Gastroesophageal sphincter (tissue), 4 donors: ENCODE measurements at regions not wholly inside any gene's neighbourhood (a gene's known extent, or its start where the extent isn't known, plus 50 kb on each side); places are given as distances from the start of the nearest gene placed in this dataset.

Experiments used
- ATAC-seq: fragments of 150-250 bp; one replicate; pipeline ENCODE4 v1.9.1; 2016; ENCODE audit warnings: mild to moderate bottlenecking, moderate library complexity
- H3K27ac ChIP-seq, 4 donors: fragments of 200-600 bp; sonication (generic) in 3 of 4; 1 replicate in 3 of 4; 2 replicates in 1 of 4; pipeline ENCODE4 v1.5.1; 2016 to 2019
- H3K27me3 ChIP-seq: fragments of 200-600 bp; sonication (generic); one replicate; pipeline ENCODE4 v1.5.1; 2019
- H3K36me3 ChIP-seq, 2 donors: fragments of 200-600 bp; sonication (generic); one replicate each; pipeline ENCODE4 v1.5.1; 2019; ENCODE audit warnings: control low read depth in 1 of 2
- H3K4me1 ChIP-seq, 3 donors: fragments of 200-600 bp; sonication (generic); 1 replicate in 2 of 3; 2 replicates in 1 of 3; pipeline ENCODE4 v1.5.1; 2016 to 2019; ENCODE audit warnings: control low read depth in 2 of 3
- H3K4me3 ChIP-seq, 2 donors: fragments of 200-600 bp; sonication (generic); one replicate each; pipeline ENCODE4 v1.5.1; 2019; ENCODE audit warnings: mild to moderate bottlenecking in 1 of 2, moderate library complexity in 1 of 2
- H3K9me3 ChIP-seq, 3 donors: fragments of 200-600 bp; sonication (generic); one replicate each; pipeline ENCODE4 v1.5.1; 2017 to 2019; ENCODE audit warnings: control low read depth in 2 of 3
- EP300 ChIP-seq: sonication (generic); formaldehyde crosslinking; IDR thresholded peaks from one replicate; pipeline ENCODE4 v1.6.1; 2017; ENCODE audit warnings: antibody characterized with exemption, mild to moderate bottlenecking
- POLR2A ChIP-seq, 2 donors: fragments of 450-650 bp; IDR thresholded peaks; one replicate each; pipeline ENCODE4 v1.6.1; 2017; ENCODE audit warnings: antibody characterized with exemption in 2 of 2, mild to moderate bottlenecking in 2 of 2, moderate library complexity in 1 of 2
- POLR2AphosphoS5 ChIP-seq: sonication (generic); formaldehyde crosslinking; IDR thresholded peaks from one replicate; pipeline ENCODE4 v1.6.1; 2017; ENCODE audit warnings: antibody characterized with exemption
- WGBS, 2 donors: methylation state at CpG; one replicate each; pipeline ENCODE4 v1.1.5; 2018; ENCODE audit warnings: low coverage in 1 of 2; 5-methylcytosine and 5-hydroxymethylcytosine counted together
- TF ChIP-seq, protein P1 (sequence below), 4 experiments: fragments of 200-600 bp in 2 of 4; fragments of 450-650 bp in 2 of 4; sonication (generic) in 1 of 4; IDR thresholded peaks; one replicate each; pipeline ENCODE4 v1.5.1; 2017 to 2019; ENCODE audit warnings: antibody characterized with exemption in 4 of 4, mild to moderate bottlenecking in 2 of 4, moderate library complexity in 2 of 4

- WGBS, 2 donors, result 70 to 86% methylated on average over 1 of the region's 1 CpG
- TF ChIP-seq POLR2AphosphoS5 (no peak), EP300 (no peak), POLR2A (IDR thresholded peaks at IDR 0.05) (no peak)
- TF ChIP-seq, protein P1, sequence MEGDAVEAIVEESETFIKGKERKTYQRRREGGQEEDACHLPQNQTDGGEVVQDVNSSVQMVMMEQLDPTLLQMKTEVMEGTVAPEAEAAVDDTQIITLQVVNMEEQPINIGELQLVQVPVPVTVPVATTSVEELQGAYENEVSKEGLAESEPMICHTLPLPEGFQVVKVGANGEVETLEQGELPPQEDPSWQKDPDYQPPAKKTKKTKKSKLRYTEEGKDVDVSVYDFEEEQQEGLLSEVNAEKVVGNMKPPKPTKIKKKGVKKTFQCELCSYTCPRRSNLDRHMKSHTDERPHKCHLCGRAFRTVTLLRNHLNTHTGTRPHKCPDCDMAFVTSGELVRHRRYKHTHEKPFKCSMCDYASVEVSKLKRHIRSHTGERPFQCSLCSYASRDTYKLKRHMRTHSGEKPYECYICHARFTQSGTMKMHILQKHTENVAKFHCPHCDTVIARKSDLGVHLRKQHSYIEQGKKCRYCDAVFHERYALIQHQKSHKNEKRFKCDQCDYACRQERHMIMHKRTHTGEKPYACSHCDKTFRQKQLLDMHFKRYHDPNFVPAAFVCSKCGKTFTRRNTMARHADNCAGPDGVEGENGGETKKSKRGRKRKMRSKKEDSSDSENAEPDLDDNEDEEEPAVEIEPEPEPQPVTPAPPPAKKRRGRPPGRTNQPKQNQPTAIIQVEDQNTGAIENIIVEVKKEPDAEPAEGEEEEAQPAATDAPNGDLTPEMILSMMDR (IDR thresholded peaks at IDR 0.05), result no peak
- ATAC-seq, result no peak
These were observed 132.6 kb upstream of the FAM9B start for GRCh38 chrX:9166584-9166944.

GRCh38 chrX:9171841-9172463 lies 138.0 kb upstream of the FAM9B start:
- 78 to 82% methylated on average over 6 of the region's 7 CpGs for WGBS, 2 donors
- no peak overlapping the region for H3K4me3 ChIP-seq
- ATAC-seq, result no peak
- no peaks in the 10 kb centered on the region for H3K9me3 ChIP-seq
- no peak for TF ChIP-seq POLR2AphosphoS5
- TF ChIP-seq POLR2A (IDR thresholded peaks at IDR 0.05), result no peak
- TF ChIP-seq, protein P1 (IDR thresholded peaks at IDR 0.05), result no peak
- TF ChIP-seq EP300, result no peak
- no peaks in the 10 kb centered on the region for H3K27me3 ChIP-seq
- no peaks in the 10 kb centered on the region for H3K4me1 ChIP-seq
- no peak overlapping the region for H3K27ac ChIP-seq
- H3K36me3 ChIP-seq, result no peaks in the 10 kb centered on the region

More at GRCh38 chrX:9166584-9166944, 132.6 kb upstream of the FAM9B start:
- Histone ChIP-seq H3K9me3 (no peaks in the 10 kb centered on the region), H3K4me1 (no peaks in the 10 kb centered on the region), H3K27me3 (no peaks in the 10 kb centered on the region), H3K36me3 (no peaks in the 10 kb centered on the region), H3K4me3 (no peak overlapping the region), H3K27ac (no peak overlapping the region)

DNA sequence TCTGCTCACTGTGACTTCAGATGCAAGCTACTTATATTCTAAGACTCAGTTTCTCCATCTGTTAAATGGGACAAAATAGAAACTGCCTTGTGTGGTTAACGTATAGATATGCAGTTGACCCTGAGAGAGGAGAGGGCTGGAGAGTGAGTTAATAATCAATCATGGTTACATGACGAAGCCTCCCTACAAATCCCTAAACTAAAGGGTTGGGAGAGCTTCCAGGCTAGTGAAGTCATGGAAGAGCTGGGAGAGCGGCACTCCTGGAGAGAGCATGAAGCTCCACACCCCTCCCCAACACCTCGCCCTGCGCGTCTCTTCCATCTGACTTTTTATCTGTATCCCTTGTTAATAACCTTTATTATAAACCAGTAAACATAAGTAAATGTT lies 138.5 kb upstream of the FAM9B start:
- H3K9me3 ChIP-seq, result no peaks in the 10 kb centered on the region
- no peak for ATAC-seq
- no peaks in the 10 kb centered on the region for H3K4me1 ChIP-seq
- TF ChIP-seq, protein P1 (IDR thresholded peaks at IDR 0.05), result no peak
- TF ChIP-seq POLR2AphosphoS5 (no peak), EP300 (no peak), POLR2A (IDR thresholded peaks at IDR 0.05) (no peak)
- H3K36me3 ChIP-seq, result no peaks in the 10 kb centered on the region
- no peaks in the 10 kb centered on the region for H3K27me3 ChIP-seq
- no peak overlapping the region for H3K4me3 ChIP-seq
- H3K27ac ChIP-seq, result no peak overlapping the region
- WGBS, 2 donors, result 91 to 100% methylated on average over 2 to 5 of the region's 6 CpGs

DNA sequence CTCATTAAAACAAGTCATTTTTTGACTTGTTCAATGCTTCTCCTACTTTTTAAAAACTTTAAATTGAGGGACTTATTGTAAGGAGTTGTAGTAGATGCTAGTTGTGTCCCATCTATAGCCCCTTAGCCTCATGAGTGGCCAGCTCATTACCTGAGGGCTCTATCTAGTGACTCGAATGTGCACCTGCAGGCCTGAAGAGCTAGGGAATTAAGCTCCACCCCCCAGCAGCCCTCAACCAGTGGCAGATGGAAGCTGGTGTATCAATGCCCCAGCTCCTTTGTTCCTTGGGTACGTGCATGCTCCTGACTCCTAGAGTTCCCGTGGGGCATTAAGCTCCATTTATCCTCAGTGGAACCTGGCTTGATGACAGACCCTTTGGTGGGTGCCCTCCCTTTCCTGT lies 146.7 kb upstream of the FAM9B start:
- TF ChIP-seq EP300 (no peak), POLR2A (IDR thresholded peaks at IDR 0.05) (no peak), POLR2AphosphoS5 (no peak)
- TF ChIP-seq, protein P1 (IDR thresholded peaks at IDR 0.05), result no peak
- Histone ChIP-seq H3K9me3 (no peaks in the 10 kb centered on the region), H3K4me1 (no peaks in the 10 kb centered on the region), H3K36me3 (no peaks in the 10 kb centered on the region), H3K27me3 (no peaks in the 10 kb centered on the region), H3K4me3 (no peak overlapping the region), H3K27ac (no peak overlapping the region)
- ATAC-seq, result no peak
- WGBS, 2 donors, result 82 to 83% methylated on average over 2 to 3 of the region's 3 CpGs

DNA sequence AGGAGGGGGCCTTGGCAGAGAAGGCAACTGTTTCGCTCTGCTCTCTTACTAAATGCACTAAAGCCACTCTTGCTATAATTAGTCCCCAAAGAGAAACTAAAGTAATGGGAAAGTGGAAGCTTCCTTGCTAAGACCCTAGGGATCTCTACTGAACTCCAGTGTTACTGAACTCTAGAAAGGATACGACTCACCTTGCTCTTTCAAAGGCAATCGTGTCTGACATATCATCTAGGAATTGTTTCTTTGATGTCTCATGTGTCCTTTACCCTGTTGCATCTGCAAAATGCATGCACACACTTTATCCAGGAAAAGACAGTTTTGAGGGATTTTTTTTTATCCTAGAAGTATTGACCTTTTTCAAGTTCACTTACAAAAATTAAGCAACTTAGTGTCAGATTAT lies 148.1 kb upstream of the FAM9B start:
- no peak overlapping the region for H3K27ac ChIP-seq
- TF ChIP-seq POLR2A (IDR thresholded peaks at IDR 0.05) (no peak), EP300 (no peak), POLR2AphosphoS5 (no peak)
- TF ChIP-seq, protein P1 (IDR thresholded peaks at IDR 0.05), result no peak

More for the DNA sequence above, 148.1 kb upstream of the FAM9B start:
- H3K4me1 ChIP-seq, result no peaks in the 10 kb centered on the region
- WGBS, 2 donors, result 78% methylated on average over 2 of the region's 3 CpGs; no CpG with 5 or more reads in 1 of the 2 donors
- H3K9me3 ChIP-seq, result no peaks in the 10 kb centered on the region
- no peak overlapping the region for H3K4me3 ChIP-seq
- no peaks in the 10 kb centered on the region for H3K36me3 ChIP-seq
- no peaks in the 10 kb centered on the region for H3K27me3 ChIP-seq
- ATAC-seq, result no peak
